SKM-1 (cell line): ENCODE measurements at regions not wholly inside any gene's neighbourhood (a gene's known extent, or its start where the extent isn't known, plus 50 kb on each side); places are given as distances from the start of the nearest gene placed in this dataset.

ENCODE experiments used
- DNase-seq: peaks from one replicate; lab custom pipeline; 2025; ENCODE audit not compliant: unreplicated experiment; lab: John Stamatoyannopoulos, UW

DNA sequence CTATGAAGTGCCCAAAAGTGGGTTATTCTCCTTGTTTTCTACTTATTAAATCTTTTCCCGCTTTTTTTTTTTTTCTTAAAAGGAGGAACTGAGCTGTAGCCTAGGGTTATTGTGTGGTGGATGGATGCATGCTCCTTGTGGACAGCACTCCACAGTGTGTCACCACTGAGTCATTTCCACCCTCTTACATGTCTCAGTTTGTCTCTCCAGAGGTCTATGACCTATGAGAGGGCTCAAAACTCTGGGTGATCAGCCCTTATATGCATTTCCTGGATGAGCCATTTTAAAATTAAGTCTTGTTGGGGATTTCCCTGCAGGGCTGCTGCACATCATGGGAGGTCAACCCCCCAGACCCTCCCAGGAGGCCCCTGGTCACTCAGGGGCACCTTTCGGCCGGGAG, 102.2 kb upstream of the MOCS2 start:
- no peak for DNase-seq

- DNase-seq = no peak
These were observed 109.6 kb upstream of the MOCS2 start for GRCh38 chr5:53219174-53219573.

DNA sequence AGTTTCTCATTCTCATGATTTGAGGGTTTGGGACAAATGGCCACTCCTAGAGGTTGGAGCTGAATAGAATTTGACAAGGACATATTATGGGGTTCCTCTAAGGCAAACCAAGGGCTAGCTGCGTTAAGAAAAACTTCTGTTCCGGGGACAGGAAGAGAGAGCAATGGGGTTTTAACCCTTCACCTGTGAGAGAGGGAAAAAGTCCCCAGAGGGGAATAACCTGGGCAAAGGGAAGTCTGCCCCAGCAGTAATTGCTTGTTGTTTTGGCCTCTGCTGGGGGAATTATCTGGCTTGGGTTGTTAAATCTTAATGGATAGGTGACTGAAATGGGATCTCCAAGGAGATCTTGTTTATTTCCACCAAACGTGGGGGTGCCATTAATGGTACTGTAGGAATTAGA, 110.1 kb upstream of the MOCS2 start:
- DNase-seq = no peak

GRCh38 chr5:53233645-53234405, 124.3 kb upstream of the MOCS2 start:
- no peak for DNase-seq

DNA sequence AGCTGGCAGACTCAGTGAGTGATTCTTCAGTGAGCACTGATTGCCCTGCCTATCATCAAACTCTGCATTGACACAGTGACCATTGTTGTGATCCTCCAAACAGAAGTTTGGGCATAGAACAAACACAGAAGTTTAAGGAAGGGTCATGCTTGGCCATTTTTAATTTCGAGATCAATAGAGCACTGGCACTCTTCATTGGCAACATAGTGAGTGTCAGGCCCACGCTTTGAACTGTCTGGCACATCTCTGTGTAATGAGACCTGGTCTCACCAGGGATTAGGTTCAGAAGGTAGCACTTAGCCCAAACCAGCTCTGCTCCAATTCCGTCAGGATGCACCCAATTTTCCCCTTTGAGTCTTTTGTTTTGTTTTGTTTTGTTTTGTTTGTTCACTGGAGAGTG, 127.1 kb upstream of the MOCS2 start:
- no peak for DNase-seq

DNA sequence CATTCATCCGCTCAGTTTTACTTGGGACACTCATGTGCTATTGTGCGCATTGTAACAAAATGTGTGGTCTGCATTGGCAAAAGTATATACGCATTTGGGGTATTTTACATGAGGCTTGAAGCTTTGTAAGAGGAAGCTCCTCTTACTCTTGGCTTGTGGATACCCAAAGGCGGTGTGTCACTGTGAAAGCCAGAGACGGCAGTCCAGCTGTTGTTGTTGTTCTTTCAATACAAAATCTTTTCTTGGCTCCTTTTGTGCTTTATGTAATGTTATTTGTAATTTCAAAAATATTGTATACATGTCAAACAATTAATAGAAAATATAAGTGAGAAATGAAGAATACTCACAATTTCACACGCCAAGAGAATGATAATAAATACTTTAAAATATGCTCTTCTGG, 128.3 kb upstream of the MOCS2 start:
- DNase-seq = no peak

GRCh38 chr5:53239301-53239990, 129.9 kb upstream of the MOCS2 start:
- DNase-seq = no peak

DNA sequence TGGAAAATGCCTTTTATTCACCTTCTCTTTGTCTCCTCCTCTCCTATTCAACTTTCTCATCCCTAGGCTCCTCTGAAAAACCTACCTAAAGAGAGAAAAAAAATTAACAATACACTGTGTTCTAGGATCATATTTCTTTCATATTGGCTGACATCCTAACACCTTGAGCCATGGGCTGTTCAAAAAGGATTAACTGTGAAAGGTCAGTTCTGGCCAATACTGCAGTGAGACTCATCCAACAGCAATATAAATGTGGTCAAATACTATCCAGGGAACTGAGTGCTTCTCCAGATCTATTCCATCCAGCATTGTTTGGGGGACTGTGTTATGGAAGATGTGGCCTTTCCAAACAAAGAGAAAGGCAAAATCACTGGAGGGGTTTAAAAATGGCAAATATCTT, 131.1 kb upstream of the MOCS2 start:
- DNase-seq = no peak

- DNase-seq = no peak
These were observed 132.0 kb upstream of the MOCS2 start for GRCh38 chr5:53241572-53241971.

- DNase-seq = no peak
These were observed 133.8 kb upstream of the MOCS2 start for GRCh38 chr5:53243403-53243802.

GRCh38 chr5:53246042-53246836, 136.7 kb upstream of the MOCS2 start:
- DNase-seq = no peak

DNA sequence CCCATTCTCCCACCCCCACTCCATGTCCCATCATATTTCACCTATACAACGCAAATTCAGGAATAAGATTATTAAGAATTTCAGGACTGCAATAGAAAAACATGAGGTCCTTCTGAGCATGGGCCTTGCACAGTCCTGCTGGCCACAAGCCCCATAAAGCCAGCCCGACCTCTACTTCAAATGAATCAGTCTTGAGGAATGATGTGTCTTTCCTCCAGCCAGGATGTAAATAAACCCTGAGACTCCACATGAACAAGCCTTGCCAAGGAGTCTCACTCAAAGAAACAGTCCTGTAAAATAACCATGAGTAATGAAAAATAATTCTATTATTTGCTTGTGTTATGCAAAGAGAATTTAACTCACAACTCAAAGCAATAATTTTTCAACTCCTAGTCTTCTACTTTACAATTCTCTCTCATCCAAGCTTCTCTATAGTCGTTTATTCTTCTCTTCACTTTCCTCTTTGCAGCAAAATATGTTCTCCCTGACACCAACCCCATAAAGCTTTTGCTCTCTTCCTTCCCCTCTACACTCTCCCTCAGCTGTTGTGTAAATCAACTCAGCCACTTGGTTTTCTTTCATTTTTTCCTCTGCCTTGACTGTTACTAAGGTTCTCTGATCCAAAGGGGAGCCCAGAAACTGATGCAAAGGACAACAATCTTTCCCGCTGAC, 140.1 kb upstream of the MOCS2 start:
- no peak for DNase-seq

DNA sequence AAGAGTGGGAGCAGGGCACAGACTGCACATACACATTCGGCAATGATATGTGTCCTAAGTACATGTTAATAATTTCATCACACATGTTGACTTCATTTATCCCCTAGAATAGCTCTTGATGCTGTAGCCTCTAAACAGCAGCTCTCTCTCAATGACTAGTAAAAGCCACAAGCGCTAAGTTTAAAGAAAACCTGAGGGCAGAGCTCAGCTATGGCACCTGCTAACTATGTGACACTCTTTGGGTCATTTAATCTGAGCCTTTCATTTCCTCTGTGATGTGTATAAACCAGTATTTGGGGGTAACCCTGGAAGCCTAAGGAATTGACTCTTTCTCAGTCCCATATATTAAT, 140.6 kb upstream of the MOCS2 start:
- DNase-seq = no peak

DNA sequence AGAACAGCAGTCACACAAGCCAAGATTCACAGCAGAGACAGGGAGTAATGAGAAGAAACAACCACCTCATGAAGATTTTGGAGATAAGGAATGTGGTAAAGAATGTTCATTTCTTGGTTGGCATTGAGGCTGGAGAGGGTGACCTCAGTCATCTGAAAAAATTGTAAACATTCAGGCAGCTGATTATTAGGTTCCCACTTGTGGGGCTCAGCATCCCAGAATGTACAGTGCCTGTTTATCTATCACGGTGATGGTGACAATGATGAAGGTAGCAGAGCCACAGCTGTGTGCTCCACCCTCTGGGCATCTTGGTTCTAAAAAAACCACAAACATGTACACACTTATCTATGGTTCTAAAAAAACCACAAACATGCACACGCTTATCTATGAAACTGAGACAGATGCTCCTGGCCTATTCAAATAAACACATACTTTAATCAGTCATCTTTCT, 143.9 kb upstream of the MOCS2 start:
- no peak for DNase-seq

GRCh38 chr5:53256746-53257145, 147.2 kb upstream of the MOCS2 start:
- DNase-seq = no peak

GRCh38 chr5:53257806-53258373, 148.3 kb upstream of the MOCS2 start:
- no peak for DNase-seq

GRCh38 chr5:53259176-53259575, 149.6 kb upstream of the MOCS2 start:
- DNase-seq = no peak

- no peak for DNase-seq
These were observed 150.9 kb upstream of the MOCS2 start for GRCh38 chr5:53260446-53260845.

GRCh38 chr5:53261245-53261644, 151.7 kb upstream of the MOCS2 start:
- DNase-seq = no peak

DNA sequence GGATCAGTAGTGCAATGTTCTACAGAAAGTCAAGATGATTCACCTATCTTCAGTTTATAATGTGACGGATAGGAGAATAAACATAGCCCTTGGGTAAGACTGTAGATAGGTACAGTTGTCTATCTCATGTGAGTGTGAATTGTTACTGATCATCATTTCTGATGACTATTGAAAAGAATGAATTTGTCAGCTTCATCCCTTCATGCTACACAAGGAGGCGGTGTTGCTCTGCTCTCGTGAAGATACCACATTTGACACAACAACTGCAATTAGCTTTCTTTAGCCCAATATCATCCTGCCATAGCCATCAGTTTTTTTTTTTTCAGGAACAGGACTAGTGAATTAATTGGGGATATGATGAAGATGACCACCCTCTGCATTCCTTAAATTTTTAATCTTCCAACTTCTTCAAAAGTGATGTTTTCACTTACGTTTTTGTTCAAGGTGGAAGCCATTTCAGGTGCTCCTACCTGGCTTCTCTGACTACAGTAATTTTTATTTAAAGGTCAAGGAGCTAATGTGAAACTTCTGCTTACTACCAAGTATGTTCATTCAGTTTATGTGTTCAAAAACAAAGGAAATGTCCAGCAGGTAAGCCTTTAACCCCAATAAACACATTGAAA, 152.9 kb upstream of the MOCS2 start:
- no peak for DNase-seq

- DNase-seq = no peak
These were observed 153.6 kb upstream of the MOCS2 start for GRCh38 chr5:53263151-53263550.
